Activated B cell treated with CpG ODN at 0.5 μM for 24 hours (primary cell): ENCODE measurements at regions not wholly inside any gene's neighbourhood (a gene's known extent, or its start where the extent isn't known, plus 50 kb on each side); places are given as distances from the start of the nearest gene placed in this dataset.
"Not testable (repeated sequence)": the region's sequence is repeated elsewhere in the genome, so short reads cannot be mapped to it uniquely, and the experiment has no call there.

Source experiments
- ATAC-seq: fragments of 200-7000 bp; cut with Tn5 transposase; one replicate; pipeline ENCODE4 v1.10.0; 2021; ENCODE audit warnings: low read depth, mild to moderate bottlenecking, moderate library complexity
- CTCF ChIA-PET: fragments of 350-600 bp; sonication (Branson Sonifier 250); formaldehyde crosslinking; loops from one replicate; lab custom pipeline; 2021; ENCODE audit warnings: antibody characterized with exemption; lab: Charles Lee
- POLR2A ChIA-PET: fragments of 350-600 bp; sonication (Branson Sonifier 250); formaldehyde crosslinking; loops from one replicate; lab custom pipeline; 2021; ENCODE audit warnings: antibody characterized with exemption; lab: Charles Lee
- DNase-seq: peaks from one replicate; pipeline ENCODE4 v3.0.0; 2022
- H3K27ac Mint-ChIP-seq: one replicate; pipeline ENCODE4 v1.8.0; 2020; ENCODE audit warnings: mixed read lengths
- H3K27me3 Mint-ChIP-seq: one replicate; pipeline ENCODE4 v1.8.0; 2021; ENCODE audit warnings: mixed read lengths
- H3K36me3 Mint-ChIP-seq: one replicate; pipeline ENCODE4 v1.8.0; 2021; ENCODE audit warnings: low read depth, mixed read lengths
- H3K4me1 Mint-ChIP-seq: one replicate; pipeline ENCODE4 v1.8.0; 2021; ENCODE audit warnings: mixed read lengths
- H3K4me3 Mint-ChIP-seq: one replicate; pipeline ENCODE4 v1.8.0; 2020; ENCODE audit warnings: mild to moderate bottlenecking, mixed read lengths
- H3K9me3 Mint-ChIP-seq: one replicate; pipeline ENCODE4 v1.8.0; 2020; ENCODE audit warnings: mixed read lengths
- intact Hi-C: fragments of 100-400 bp; cut with micrococcal nuclease; formaldehyde crosslinking; loops from one replicate; pipeline ENCODE4 v1.15.1; 2024
- TF ChIP-seq, protein P1 (sequence below): fragments of 200-600 bp; IDR thresholded peaks from one replicate; pipeline ENCODE4 v1.8.0; 2022; ENCODE audit warnings: antibody characterized with exemption, mild to moderate bottlenecking

DNA sequence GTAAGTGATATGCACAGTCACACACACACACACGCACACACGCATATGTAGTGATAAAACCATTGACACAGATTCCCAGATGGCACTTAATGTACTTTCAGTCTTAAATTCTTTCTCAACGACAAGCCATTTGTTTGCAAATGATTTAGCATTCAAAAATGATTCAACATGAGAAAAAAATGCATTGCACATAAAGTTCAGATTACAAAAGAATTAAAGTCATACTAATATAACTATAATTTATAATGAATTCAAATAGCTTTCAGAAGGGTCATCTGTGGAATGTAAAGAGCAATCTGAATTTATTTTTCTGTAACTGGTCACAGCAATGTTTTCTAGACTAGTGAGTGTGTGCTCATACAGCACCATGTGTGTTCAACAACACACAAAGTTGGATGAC lies 521.6 kb upstream of the ZNF337 start:
- Mint-ChIP-seq H3K9me3 (peaks cover under 1% of the 10 kb centered on the region), H3K4me3 (no peak overlapping the region), H3K36me3 (no peaks in the 10 kb centered on the region), H3K27me3 (no peaks in the 10 kb centered on the region), H3K4me1 (no peaks in the 10 kb centered on the region), H3K27ac (no peak overlapping the region)
- no peak for DNase-seq
- ATAC-seq = no peak
- intact Hi-C loops = no loop called here
- TF ChIP-seq, protein P1, sequence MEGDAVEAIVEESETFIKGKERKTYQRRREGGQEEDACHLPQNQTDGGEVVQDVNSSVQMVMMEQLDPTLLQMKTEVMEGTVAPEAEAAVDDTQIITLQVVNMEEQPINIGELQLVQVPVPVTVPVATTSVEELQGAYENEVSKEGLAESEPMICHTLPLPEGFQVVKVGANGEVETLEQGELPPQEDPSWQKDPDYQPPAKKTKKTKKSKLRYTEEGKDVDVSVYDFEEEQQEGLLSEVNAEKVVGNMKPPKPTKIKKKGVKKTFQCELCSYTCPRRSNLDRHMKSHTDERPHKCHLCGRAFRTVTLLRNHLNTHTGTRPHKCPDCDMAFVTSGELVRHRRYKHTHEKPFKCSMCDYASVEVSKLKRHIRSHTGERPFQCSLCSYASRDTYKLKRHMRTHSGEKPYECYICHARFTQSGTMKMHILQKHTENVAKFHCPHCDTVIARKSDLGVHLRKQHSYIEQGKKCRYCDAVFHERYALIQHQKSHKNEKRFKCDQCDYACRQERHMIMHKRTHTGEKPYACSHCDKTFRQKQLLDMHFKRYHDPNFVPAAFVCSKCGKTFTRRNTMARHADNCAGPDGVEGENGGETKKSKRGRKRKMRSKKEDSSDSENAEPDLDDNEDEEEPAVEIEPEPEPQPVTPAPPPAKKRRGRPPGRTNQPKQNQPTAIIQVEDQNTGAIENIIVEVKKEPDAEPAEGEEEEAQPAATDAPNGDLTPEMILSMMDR = no peak
- CTCF ChIA-PET = no interaction called here
- POLR2A ChIA-PET = no interaction called here

GRCh38 chr20:26216025-26216424 lies 519.4 kb upstream of the ZNF337 start:
- H3K9me3 Mint-ChIP-seq = peaks cover 2% of the 10 kb centered on the region
- H3K27me3 Mint-ChIP-seq = no peaks in the 10 kb centered on the region
- H3K27ac Mint-ChIP-seq = no peak overlapping the region
- CTCF ChIA-PET = no interaction called here
- POLR2A ChIA-PET = no interaction called here
- DNase-seq (no peak), ATAC-seq (no peak)
- TF ChIP-seq, protein P1 = no peak
- no peaks in the 10 kb centered on the region for H3K4me1 Mint-ChIP-seq
- H3K4me3 Mint-ChIP-seq = no peak overlapping the region
- H3K36me3 Mint-ChIP-seq = no peaks in the 10 kb centered on the region
- intact Hi-C loops = no loop called here

- no peaks in the 10 kb centered on the region for H3K36me3 Mint-ChIP-seq
- intact Hi-C loops = no loop called here
- H3K4me3 Mint-ChIP-seq = no peak overlapping the region
- H3K4me1 Mint-ChIP-seq = no peaks in the 10 kb centered on the region
- H3K27ac Mint-ChIP-seq = no peak overlapping the region
- ChIA-PET POLR2A (no interaction called here), CTCF (no interaction called here)
- H3K27me3 Mint-ChIP-seq = peaks cover 4% of the 10 kb centered on the region
- ATAC-seq (no peak), DNase-seq (no peak)
- peaks cover 2% of the 10 kb centered on the region for H3K9me3 Mint-ChIP-seq
- TF ChIP-seq, protein P1 = no peak
These were observed 518.3 kb upstream of the ZNF337 start for GRCh38 chr20:26214991-26215390.

- intact Hi-C loops = no loop called here
- DNase-seq (no peak), ATAC-seq (no peak)
These were observed 512.7 kb upstream of the ZNF337 start for GRCh38 chr20:26209171-26209941.

DNA sequence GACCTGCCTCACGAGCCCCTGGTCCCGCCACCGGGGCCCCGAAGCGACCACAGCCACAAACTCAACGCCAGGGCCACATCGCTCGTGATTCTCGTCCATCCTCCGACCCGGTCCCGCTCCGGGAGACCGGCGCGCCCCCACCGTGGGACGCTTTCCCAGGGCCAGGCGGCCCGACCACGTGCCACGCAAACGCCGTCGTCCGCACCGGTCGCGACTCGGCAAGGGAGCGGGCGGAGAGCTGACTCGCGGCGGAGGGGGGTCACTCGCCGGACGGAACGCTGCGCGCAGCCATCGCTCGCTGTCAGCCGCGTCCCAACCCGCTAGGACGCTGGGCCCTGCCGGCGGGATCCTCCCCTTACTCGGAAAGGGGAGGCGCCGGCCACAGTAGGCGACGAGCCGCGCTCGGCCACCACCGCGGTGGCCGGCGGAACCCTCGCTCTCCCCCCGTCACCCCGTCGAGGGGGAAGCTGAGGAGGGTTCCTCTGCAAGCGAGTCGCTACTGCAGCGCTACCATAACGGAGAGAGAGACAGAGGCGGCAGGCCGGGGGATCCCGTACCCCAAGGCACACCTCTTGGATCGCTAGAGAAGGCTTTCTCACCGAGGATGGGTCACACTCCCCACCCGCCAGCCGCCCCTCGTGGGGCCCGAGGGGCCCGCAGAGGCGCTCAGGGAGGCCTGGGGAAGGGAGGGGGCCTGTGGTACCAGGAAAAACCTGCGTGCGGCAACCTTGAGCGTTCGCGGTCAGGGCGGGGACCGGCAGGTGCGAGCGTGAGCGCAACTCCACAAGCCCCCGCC lies 511.8 kb upstream of the ZNF337 start:
- Mint-ChIP-seq H3K4me3 (no peak overlapping the region), H3K9me3 (peaks cover 5% of the 10 kb centered on the region), H3K27ac (no peak overlapping the region), H3K4me1 (no peaks in the 10 kb centered on the region), H3K36me3 (no peaks in the 10 kb centered on the region), H3K27me3 (peaks cover 19% of the 10 kb centered on the region)
- ATAC-seq = no peak
- CTCF ChIA-PET = no interaction called here
- intact Hi-C loops = no loop called here
- TF ChIP-seq, protein P1 = no peak
- POLR2A ChIA-PET = no interaction called here
- DNase-seq = no peak

More at GRCh38 chr20:26209171-26209941, 512.7 kb upstream of the ZNF337 start:
- TF ChIP-seq, protein P1 = no peak
- Mint-ChIP-seq H3K27ac (no peak overlapping the region), H3K4me3 (no peak overlapping the region), H3K4me1 (no peaks in the 10 kb centered on the region), H3K27me3 (peaks cover 19% of the 10 kb centered on the region), H3K9me3 (peaks cover 5% of the 10 kb centered on the region), H3K36me3 (no peaks in the 10 kb centered on the region)
- ChIA-PET CTCF (no interaction called here), POLR2A (no interaction called here)

GRCh38 chr20:26207967-26208295 lies 511.3 kb upstream of the ZNF337 start:
- POLR2A ChIA-PET, H3K4me3 Mint-ChIP-seq, DNase-seq, H3K4me1 Mint-ChIP-seq, CTCF ChIA-PET, H3K36me3 Mint-ChIP-seq, H3K9me3 Mint-ChIP-seq, ATAC-seq, intact Hi-C loops, H3K27ac Mint-ChIP-seq: not testable (repeated sequence)
- H3K27me3 Mint-ChIP-seq = peaks cover 19% of the 10 kb centered on the region
